ENCODE measurements at regions not wholly inside any gene's neighbourhood (a gene's known extent, or its start where the extent isn't known, plus 50 kb on each side); places are given as distances from the start of the nearest gene placed in this dataset.

DNA sequence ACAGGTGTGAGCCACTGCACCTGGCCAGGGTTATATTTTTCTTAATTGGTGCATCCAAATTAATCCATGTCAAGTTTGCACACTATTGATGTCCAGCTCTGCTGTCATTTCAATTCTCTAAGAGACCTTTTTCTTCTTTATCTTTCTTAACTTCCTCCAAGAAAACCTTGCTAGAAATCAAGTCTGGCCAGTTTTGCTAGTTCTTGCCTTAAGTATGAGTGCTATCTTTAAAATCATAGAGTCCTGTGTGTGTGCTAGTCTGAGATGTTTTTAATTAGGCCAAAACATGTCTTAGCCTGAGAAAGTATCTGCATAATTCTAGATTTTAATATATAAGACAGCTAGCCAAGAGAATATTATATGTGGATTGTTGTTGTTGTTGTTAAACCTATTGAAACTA, 56.2 kb upstream of the SLC39A10 start:
- TF ChIP-seq, protein P1, sequence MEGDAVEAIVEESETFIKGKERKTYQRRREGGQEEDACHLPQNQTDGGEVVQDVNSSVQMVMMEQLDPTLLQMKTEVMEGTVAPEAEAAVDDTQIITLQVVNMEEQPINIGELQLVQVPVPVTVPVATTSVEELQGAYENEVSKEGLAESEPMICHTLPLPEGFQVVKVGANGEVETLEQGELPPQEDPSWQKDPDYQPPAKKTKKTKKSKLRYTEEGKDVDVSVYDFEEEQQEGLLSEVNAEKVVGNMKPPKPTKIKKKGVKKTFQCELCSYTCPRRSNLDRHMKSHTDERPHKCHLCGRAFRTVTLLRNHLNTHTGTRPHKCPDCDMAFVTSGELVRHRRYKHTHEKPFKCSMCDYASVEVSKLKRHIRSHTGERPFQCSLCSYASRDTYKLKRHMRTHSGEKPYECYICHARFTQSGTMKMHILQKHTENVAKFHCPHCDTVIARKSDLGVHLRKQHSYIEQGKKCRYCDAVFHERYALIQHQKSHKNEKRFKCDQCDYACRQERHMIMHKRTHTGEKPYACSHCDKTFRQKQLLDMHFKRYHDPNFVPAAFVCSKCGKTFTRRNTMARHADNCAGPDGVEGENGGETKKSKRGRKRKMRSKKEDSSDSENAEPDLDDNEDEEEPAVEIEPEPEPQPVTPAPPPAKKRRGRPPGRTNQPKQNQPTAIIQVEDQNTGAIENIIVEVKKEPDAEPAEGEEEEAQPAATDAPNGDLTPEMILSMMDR (conservative IDR thresholded peaks at IDR 0.05; ENCODE audit: low read length), result no peak
- TF ChIP-seq EZH2phosphoT487 (IDR thresholded peaks at IDR 0.05; ENCODE audit: borderline replicate concordance), result no peak
- Histone ChIP-seq H3K9me2 (replicated peaks; ENCODE audit: low read depth, low read length) (no peaks in the 10 kb centered on the region), H3K27me3 (ENCODE audit: insufficient read depth, low read length, poor library complexity, severe bottlenecking) (no peaks in the 10 kb centered on the region), H3K9me3 (ENCODE audit: insufficient read depth, low read depth, low read length) (no peaks in the 10 kb centered on the region), H4K20me1 (ENCODE audit: insufficient read depth, low read length, poor library complexity, severe bottlenecking) (no peaks in the 10 kb centered on the region), H3K9ac (ENCODE audit: low read depth, low read length, poor library complexity, severe bottlenecking) (no peak overlapping the region), H3K79me2 (ENCODE audit: insufficient read depth, low read length) (no peaks in the 10 kb centered on the region), H3F3A (ENCODE audit: low read depth) (no peaks in the 10 kb centered on the region), H3K36me3 (ENCODE audit: insufficient read depth, low read length) (no peaks in the 10 kb centered on the region), H3K4me1 (ENCODE audit: insufficient read depth, low read length, poor library complexity, severe bottlenecking) (no peaks in the 10 kb centered on the region), H3K4me3 (ENCODE audit: low read length, poor library complexity, severe bottlenecking) (no peak overlapping the region), H2AFZ (ENCODE audit: low read length) (peak overlapping the region; percentile 75), H3K4me2 (ENCODE audit: low read depth, low read length, poor library complexity, severe bottlenecking) (no peak overlapping the region)

- H3K9ac ChIP-seq (ENCODE audit: low read depth, low read length, poor library complexity, severe bottlenecking), result no peak overlapping the region
- H2AFZ ChIP-seq (ENCODE audit: low read length), result no peak overlapping the region
- H3F3A ChIP-seq (ENCODE audit: low read depth), result no peaks in the 10 kb centered on the region
- H3K4me2 ChIP-seq (ENCODE audit: low read depth, low read length, poor library complexity, severe bottlenecking), result no peak overlapping the region
- H3K4me3 ChIP-seq (ENCODE audit: low read length, poor library complexity, severe bottlenecking), result no peak overlapping the region
- H3K9me2 ChIP-seq (replicated peaks; ENCODE audit: low read depth, low read length), result no peaks in the 10 kb centered on the region
- no peaks in the 10 kb centered on the region for H3K79me2 ChIP-seq (ENCODE audit: insufficient read depth, low read length)
- peaks cover 7% of the 10 kb centered on the region for H3K4me1 ChIP-seq (ENCODE audit: insufficient read depth, low read length, poor library complexity, severe bottlenecking)
- TF ChIP-seq EZH2phosphoT487 (IDR thresholded peaks at IDR 0.05; ENCODE audit: borderline replicate concordance), result no peak
- TF ChIP-seq, protein P1 (conservative IDR thresholded peaks at IDR 0.05; ENCODE audit: low read length), result no peak
- no peaks in the 10 kb centered on the region for H3K9me3 ChIP-seq (ENCODE audit: insufficient read depth, low read depth, low read length)
- H3K36me3 ChIP-seq (ENCODE audit: insufficient read depth, low read length), result no peaks in the 10 kb centered on the region
- no peaks in the 10 kb centered on the region for H4K20me1 ChIP-seq (ENCODE audit: insufficient read depth, low read length, poor library complexity, severe bottlenecking)
- no peaks in the 10 kb centered on the region for H3K27me3 ChIP-seq (ENCODE audit: insufficient read depth, low read length, poor library complexity, severe bottlenecking)
Measured at GRCh38 chr2:195596840-195597239, 60.2 kb upstream of the SLC39A10 start.

DNA sequence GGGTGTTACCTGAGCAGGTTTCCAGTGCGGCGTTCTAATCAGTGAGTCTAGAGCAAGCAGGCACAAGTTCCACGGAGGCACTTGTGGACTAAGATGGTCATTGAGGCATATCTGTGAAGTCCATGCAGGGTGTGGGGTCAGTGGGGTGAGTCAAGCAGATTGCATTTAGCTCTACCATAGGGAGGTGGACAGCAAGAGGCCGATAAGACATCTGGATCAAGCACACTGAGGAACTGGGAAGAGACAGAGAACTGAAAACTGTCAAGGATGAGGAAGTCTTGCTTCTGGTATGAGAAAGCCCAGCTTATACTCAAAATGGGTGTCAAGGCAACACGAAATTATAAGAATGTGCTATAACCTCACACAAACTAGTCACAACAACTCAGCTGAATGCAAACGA, 61.2 kb upstream of the SLC39A10 start:
- no peaks in the 10 kb centered on the region for H3K36me3 ChIP-seq (ENCODE audit: insufficient read depth, low read length)
- no peak overlapping the region for H3K9ac ChIP-seq (ENCODE audit: low read depth, low read length, poor library complexity, severe bottlenecking)
- H2AFZ ChIP-seq (ENCODE audit: low read length), result no peak overlapping the region
- no peaks in the 10 kb centered on the region for H3F3A ChIP-seq (ENCODE audit: low read depth)
- peaks cover 7% of the 10 kb centered on the region for H3K4me1 ChIP-seq (ENCODE audit: insufficient read depth, low read length, poor library complexity, severe bottlenecking)
- no peak for TF ChIP-seq EZH2phosphoT487 (IDR thresholded peaks at IDR 0.05; ENCODE audit: borderline replicate concordance)
- TF ChIP-seq, protein P1 (conservative IDR thresholded peaks at IDR 0.05; ENCODE audit: low read length), result no peak
- H3K9me3 ChIP-seq (ENCODE audit: insufficient read depth, low read depth, low read length), result no peaks in the 10 kb centered on the region
- no peaks in the 10 kb centered on the region for H4K20me1 ChIP-seq (ENCODE audit: insufficient read depth, low read length, poor library complexity, severe bottlenecking)
- no peak overlapping the region for H3K4me2 ChIP-seq (ENCODE audit: low read depth, low read length, poor library complexity, severe bottlenecking)
- no peaks in the 10 kb centered on the region for H3K79me2 ChIP-seq (ENCODE audit: insufficient read depth, low read length)
- H3K9me2 ChIP-seq (replicated peaks; ENCODE audit: low read depth, low read length), result no peaks in the 10 kb centered on the region
- no peak overlapping the region for H3K4me3 ChIP-seq (ENCODE audit: low read length, poor library complexity, severe bottlenecking)
- H3K27me3 ChIP-seq (ENCODE audit: insufficient read depth, low read length, poor library complexity, severe bottlenecking), result no peaks in the 10 kb centered on the region
